ENCODE measurements at regions not wholly inside any gene's neighbourhood (a gene's known extent, or its start where the extent isn't known, plus 50 kb on each side); places are given as distances from the start of the nearest gene placed in this dataset.
A peak's percentile ranks its signal among the peaks of the same experiment; 100 is the strongest.

GRCh38 chr5:173758676-173759075 is 129.5 kb upstream of the CPEB4 start:
- no peak overlapping the region for H3K27ac ChIP-seq (ENCODE audit: low read depth, low read length)
- FAIRE-seq (no peak), DNase-seq (ENCODE audit: low read depth in 1 of 2, low spot score in 2 of 2) (no peak)
- no peaks in the 10 kb centered on the region for H3K79me1 ChIP-seq (ENCODE audit: low read depth, low read length)
- H3K79me2 ChIP-seq (ENCODE audit: control insufficient read depth in 1 of 2, insufficient read depth in 2 of 2, low read length in 2 of 2) = no peaks in the 10 kb centered on the region
- CTCF ChIA-PET (ENCODE audit: partially characterized antibody) = interaction anchor here (0.7 to 1.5 kb wide), 4 partner anchors 14 to 143 kb away, joined by 3 to 4 read pairs (median 3); partner anchors contain the start of gene BOD1
- H3K9ac ChIP-seq (replicated peaks in 1 of 4; ENCODE audit: extremely low read depth in 1 of 4, low read depth in 3 of 4, low read length in 3 of 4) = no peak overlapping the region
- no peak overlapping the region for H2BK5ac ChIP-seq (ENCODE audit: low read depth, low read length)
- no peak overlapping the region for H3K56ac ChIP-seq (replicated peaks; ENCODE audit: insufficient read length, low read depth, low read length)
- no peaks in the 10 kb centered on the region for H3K36me3 ChIP-seq (ENCODE audit: control insufficient read depth in 2 of 4, insufficient read depth in 4 of 4, low read length in 3 of 4)
- no peak overlapping the region for H2AFZ ChIP-seq (ENCODE audit: low read length)
- no peak overlapping the region for H3K4me2 ChIP-seq (ENCODE audit: insufficient read depth in 1 of 2, low read depth in 2 of 2, low read length in 2 of 2)
- POLR2A ChIA-PET (ENCODE audit: partially characterized antibody) = no interaction called here
- H3K4me1 ChIP-seq (replicated peaks in 1 of 4; ENCODE audit: control insufficient read depth in 3 of 4, insufficient read depth in 4 of 4, low read length in 3 of 4) = peaks cover 0 to 2% (median under 1%) of the 10 kb centered on the region in 4 experiments; a peak in 3 of 7 replicates
- H2BK15ac ChIP-seq (ENCODE audit: low read length) = no peak overlapping the region
- no peak overlapping the region for H2BK12ac ChIP-seq (ENCODE audit: low read depth, low read length)
- no peak overlapping the region for H3K18ac ChIP-seq (ENCODE audit: extremely low read depth, low read length)
- no peak overlapping the region for H2BK120ac ChIP-seq (replicated peaks; ENCODE audit: low read depth, low read length)
- no peak overlapping the region for H3K4me3 ChIP-seq (ENCODE audit: extremely low read depth in 1 of 4, insufficient read depth in 2 of 4, low read depth in 3 of 4, low read length in 4 of 4)
- H4K20me1 ChIP-seq (replicated peaks in 1 of 2; ENCODE audit: control insufficient read depth in 1 of 2, insufficient read depth in 2 of 2, low read length in 2 of 2) = no peaks in the 10 kb centered on the region
- H4K5ac ChIP-seq (ENCODE audit: insufficient read length, low read depth, low read length) = no peak overlapping the region
- no peak overlapping the region for H2AK5ac ChIP-seq (ENCODE audit: low read depth, low read length)
- H3K23me2 ChIP-seq (ENCODE audit: low read depth, low read length) = no peaks in the 10 kb centered on the region
- H4K91ac ChIP-seq (replicated peaks; ENCODE audit: insufficient read length, low read length) = no peak overlapping the region
- TF ChIP-seq RFX5 (IDR thresholded peaks at IDR 0.05; ENCODE audit: borderline replicate concordance, low read depth, low read length) (no peak), YY1 (IDR thresholded peaks at IDR 0.05; ENCODE audit: low read depth, low read length) (no peak), BACH1 (IDR thresholded peaks at IDR 0.05; ENCODE audit: low read length) (no peak; the same call in 1 of the 2 replicates), MAFK (IDR thresholded peaks at IDR 0.05; ENCODE audit: low read depth, low read length) (peak; percentile 13; the same call in 1 of the 2 replicates), SUZ12 (IDR thresholded peaks at IDR 0.05; ENCODE audit: low read length) (no peak), JUN (IDR thresholded peaks at IDR 0.05; ENCODE audit: low read depth, low read length) (no peak), NANOG (IDR thresholded peaks at IDR 0.05; ENCODE audit: insufficient read depth, low read depth, low read length, poor library complexity, severe bottlenecking) (no peak), ATF3 (IDR thresholded peaks at IDR 0.05; ENCODE audit: insufficient read depth, low read depth, low read length) (no peak)
- H3K9me3 ChIP-seq (ENCODE audit: insufficient read depth in 2 of 2, low read depth in 1 of 2, low read length in 1 of 2) = no peaks in the 10 kb centered on the region
- WGBS, 2 experiments (ENCODE audit: extremely low coverage in 1 of 2, insufficient coverage in 1 of 2, insufficient read length in 1 of 2, insufficient replicate concordance in 2 of 2, low coverage in 1 of 2, low lambda C conversion rate in 2 of 2, missing lambda C conversion rate in 1 of 2) = 91% methylated on average over 3 of the region's 3 CpGs; no CpG with 5 or more reads in 1 of the 2 experiments
- H3K14ac ChIP-seq (ENCODE audit: insufficient read length) = no peak overlapping the region
- no peak overlapping the region for H2BK20ac ChIP-seq (ENCODE audit: low read length)
- 0 out of 7 replicates have a peak, but pooled peaks cover 0 to 2% (median 0%) of the 10 kb centered on the region in 4 experiments for H3K27me3 ChIP-seq (replicated peaks in 1 of 4; ENCODE audit: control insufficient read depth in 3 of 4, extremely low read depth in 1 of 4, insufficient read depth in 3 of 4, low read length in 3 of 4)
- H4K8ac ChIP-seq (ENCODE audit: extremely low read depth, insufficient read depth, low read length) = no peak overlapping the region
- H3K23ac ChIP-seq (ENCODE audit: insufficient read length) = no peak overlapping the region
- H3K4ac ChIP-seq (replicated peaks; ENCODE audit: insufficient read length, low read depth, low read length) = no peak overlapping the region
